Glomerular endothelial cell (primary cell): ENCODE measurements at regions not wholly inside any gene's neighbourhood (a gene's known extent, or its start where the extent isn't known, plus 50 kb on each side); places are given as distances from the start of the nearest gene placed in this dataset.

ENCODE experiments used
- DNase-seq: peaks from one replicate; pipeline ENCODE4 v3.0.0-alpha.2; 2011; ENCODE audit warnings: low read depth, low spot score; ENCODE audit errors: extremely low read depth

GRCh38 chr20:63128956-63129355, 87.0 kb downstream of the YTHDF1 start:
- no peak for DNase-seq

- DNase-seq, result no peak
These were observed 87.6 kb downstream of the YTHDF1 start for GRCh38 chr20:63128367-63128766.

GRCh38 chr20:63127700-63128364, 88.1 kb downstream of the YTHDF1 start:
- DNase-seq, result no peak

- DNase-seq, result no peak
These were observed 88.8 kb downstream of the YTHDF1 start for GRCh38 chr20:63126876-63127699.

GRCh38 chr20:63125838-63126601, 89.9 kb downstream of the YTHDF1 start:
- DNase-seq, result no peak

- DNase-seq, result no peak
These were observed 90.4 kb downstream of the YTHDF1 start for GRCh38 chr20:63125581-63125837.

- DNase-seq, result no peak
These were observed 91.0 kb downstream of the YTHDF1 start for GRCh38 chr20:63124782-63125580.

- DNase-seq, result no peak
These were observed 91.7 kb downstream of the YTHDF1 start for GRCh38 chr20:63124092-63124781.

GRCh38 chr20:63123331-63123741, 92.6 kb downstream of the YTHDF1 start:
- DNase-seq, result no peak

GRCh38 chr20:63122626-63123025, 93.3 kb downstream of the YTHDF1 start:
- DNase-seq, result no peak

GRCh38 chr20:63121749-63122405, 94.1 kb downstream of the YTHDF1 start:
- no peak for DNase-seq

- DNase-seq, result no peak
These were observed 94.7 kb downstream of the YTHDF1 start for GRCh38 chr20:63121246-63121645.

- DNase-seq, result no peak
These were observed 95.2 kb downstream of the YTHDF1 start for GRCh38 chr20:63120808-63121090.

GRCh38 chr20:63119963-63120807, 95.7 kb downstream of the YTHDF1 start:
- DNase-seq, result no peak

GRCh38 chr20:63119121-63119962, 96.6 kb downstream of the YTHDF1 start:
- DNase-seq, result no peak

- no peak for DNase-seq
These were observed 97.4 kb downstream of the YTHDF1 start for GRCh38 chr20:63118303-63119120.

GRCh38 chr20:63117661-63118302, 98.1 kb downstream of the YTHDF1 start:
- DNase-seq, result no peak
